Activated CD8-positive, alpha-beta T cell treated with anti-CD3 and anti-CD28 coated beads for 36 hours (primary cell): ENCODE measurements at regions not wholly inside any gene's neighbourhood (a gene's known extent, or its start where the extent isn't known, plus 50 kb on each side); places are given as distances from the start of the nearest gene placed in this dataset.
"Not testable (repeated sequence)": the region's sequence is repeated elsewhere in the genome, so short reads cannot be mapped to it uniquely, and the experiment has no call there.

Experiments
- ATAC-seq: fragments of 200-7000 bp; cut with Tn5 transposase; one replicate; pipeline ENCODE4 v1.10.0; 2021; ENCODE audit warnings: mild to moderate bottlenecking, moderate library complexity
- CTCF ChIA-PET: fragments of 350-600 bp; sonication (Branson Sonifier 250); formaldehyde crosslinking; loops from one replicate; lab custom pipeline; 2021; ENCODE audit warnings: antibody characterized with exemption; lab: Charles Lee
- POLR2A ChIA-PET: fragments of 350-600 bp; sonication (Branson Sonifier 250); formaldehyde crosslinking; loops from one replicate; lab custom pipeline; 2021; ENCODE audit warnings: antibody characterized with exemption; lab: Charles Lee
- DNase-seq: peaks from one replicate; pipeline ENCODE4 v3.0.0-alpha.2; 2020
- H3K27ac Mint-ChIP-seq: one replicate; pipeline ENCODE4 v1.8.0; 2021; ENCODE audit warnings: mild to moderate bottlenecking, mixed read lengths
- H3K27me3 Mint-ChIP-seq: one replicate; pipeline ENCODE4 v1.8.0; 2021; ENCODE audit warnings: mixed read lengths
- H3K36me3 Mint-ChIP-seq: one replicate; pipeline ENCODE4 v1.8.0; 2021; ENCODE audit warnings: low read depth, mixed read lengths
- H3K4me1 Mint-ChIP-seq: one replicate; pipeline ENCODE4 v1.8.0; 2021; ENCODE audit warnings: low read depth, mixed read lengths
- H3K4me3 Mint-ChIP-seq: one replicate; pipeline ENCODE4 v1.8.0; 2021; ENCODE audit warnings: mild to moderate bottlenecking, moderate library complexity, mixed read lengths
- H3K9me3 Mint-ChIP-seq: one replicate; pipeline ENCODE4 v1.8.0; 2021; ENCODE audit warnings: mixed read lengths
- CTCF ChIP-seq: fragments of 200-600 bp; IDR thresholded peaks from one replicate; pipeline ENCODE4 v1.8.0; 2022; ENCODE audit warnings: antibody characterized with exemption, mild to moderate bottlenecking
- intact Hi-C: fragments of 100-400 bp; cut with micrococcal nuclease; formaldehyde crosslinking; loops from one replicate; pipeline ENCODE4 v1.10.0; 2022

- no peak overlapping the region for H3K27ac Mint-ChIP-seq
- peaks cover 3% of the 10 kb centered on the region for H3K27me3 Mint-ChIP-seq
- no peak for ATAC-seq
- intact Hi-C loops, result no loop called here
- peaks cover 4% of the 10 kb centered on the region for H3K4me1 Mint-ChIP-seq
- no peak overlapping the region for H3K4me3 Mint-ChIP-seq
- ChIA-PET CTCF (interaction anchor here (0.6 kb wide), 1 partner anchor 11 kb away, joined by 3 read pairs; no protein-coding TSS in a partner anchor), POLR2A (no interaction called here)
- no peaks in the 10 kb centered on the region for H3K36me3 Mint-ChIP-seq
- no peak for DNase-seq
- no peaks in the 10 kb centered on the region for H3K9me3 Mint-ChIP-seq
- no peak for TF ChIP-seq CTCF
These were observed 72.8 kb upstream of the MAP10 start for GRCh38 chr1:232732344-232732910.

GRCh38 chr1:232737917-232738316 is 67.3 kb upstream of the MAP10 start:
- no peak for DNase-seq
- Mint-ChIP-seq H3K4me3 (no peak overlapping the region), H3K4me1 (peaks cover 4% of the 10 kb centered on the region), H3K27me3 (no peaks in the 10 kb centered on the region), H3K36me3 (no peaks in the 10 kb centered on the region), H3K27ac (no peak overlapping the region), H3K9me3 (no peaks in the 10 kb centered on the region)
- ChIA-PET POLR2A (no interaction called here), CTCF (no interaction called here)
- no peak for ATAC-seq
- no peak for TF ChIP-seq CTCF
- intact Hi-C loops, result no loop called here

- Mint-ChIP-seq H3K9me3 (peaks cover 4% of the 10 kb centered on the region), H3K27ac (no peak overlapping the region), H3K36me3 (peaks cover 4% of the 10 kb centered on the region), H3K27me3 (no peaks in the 10 kb centered on the region), H3K4me3 (no peak overlapping the region), H3K4me1 (no peaks in the 10 kb centered on the region)
- ATAC-seq, result no peak
- DNase-seq, result no peak
- no peak for TF ChIP-seq CTCF
- intact Hi-C loops, result no loop called here
- CTCF ChIA-PET, result no interaction called here
- POLR2A ChIA-PET, result no interaction called here
These were observed 61.2 kb upstream of the MAP10 start for GRCh38 chr1:232743999-232744398.

- H3K9me3 Mint-ChIP-seq, result peaks cover 10% of the 10 kb centered on the region
- DNase-seq, result no peak
- no peaks in the 10 kb centered on the region for H3K4me1 Mint-ChIP-seq
- no peaks in the 10 kb centered on the region for H3K27me3 Mint-ChIP-seq
- peaks cover 5% of the 10 kb centered on the region for H3K36me3 Mint-ChIP-seq
- H3K27ac Mint-ChIP-seq, result no peak overlapping the region
- ATAC-seq, result no peak
- POLR2A ChIA-PET, result no interaction called here
- intact Hi-C loops, result no loop called here
- H3K4me3 Mint-ChIP-seq, result no peak overlapping the region
- CTCF ChIA-PET, result no interaction called here
- no peak for TF ChIP-seq CTCF
These were observed 60.4 kb upstream of the MAP10 start for GRCh38 chr1:232744847-232745246.

GRCh38 chr1:232745698-232746097 is 59.5 kb upstream of the MAP10 start:
- ATAC-seq, H3K27me3 Mint-ChIP-seq, H3K4me1 Mint-ChIP-seq, intact Hi-C loops, H3K4me3 Mint-ChIP-seq, H3K27ac Mint-ChIP-seq, CTCF ChIA-PET, H3K36me3 Mint-ChIP-seq, H3K9me3 Mint-ChIP-seq, POLR2A ChIA-PET, DNase-seq: not testable (repeated sequence)
